Right ventricle myocardium inferior (tissue), 1 donor: ENCODE measurements at regions not wholly inside any gene's neighbourhood (a gene's known extent, or its start where the extent isn't known, plus 50 kb on each side); places are given as distances from the start of the nearest gene placed in this dataset.
"Not testable (repeated sequence)": the region's sequence is repeated elsewhere in the genome, so short reads cannot be mapped to it uniquely, and the experiment has no call there.

Experiments used
- ATAC-seq: fragments of 200-7000 bp; cut with Tn5 transposase; one replicate; pipeline ENCODE4 v1.9.1; 2020; ENCODE audit warnings: mild to moderate bottlenecking, moderate library complexity
- DNase-seq: peaks from one replicate; pipeline ENCODE4 v3.0.0; 2021; ENCODE audit errors: missing footprints
- intact Hi-C: fragments of 100-400 bp; cut with DNase I; formaldehyde crosslinking; loops from one replicate; pipeline ENCODE4 v1.11.0; 2022
- donor health status: DM: no; HTN: yes; CAD: no; lungs with severe emphysema.

DNA sequence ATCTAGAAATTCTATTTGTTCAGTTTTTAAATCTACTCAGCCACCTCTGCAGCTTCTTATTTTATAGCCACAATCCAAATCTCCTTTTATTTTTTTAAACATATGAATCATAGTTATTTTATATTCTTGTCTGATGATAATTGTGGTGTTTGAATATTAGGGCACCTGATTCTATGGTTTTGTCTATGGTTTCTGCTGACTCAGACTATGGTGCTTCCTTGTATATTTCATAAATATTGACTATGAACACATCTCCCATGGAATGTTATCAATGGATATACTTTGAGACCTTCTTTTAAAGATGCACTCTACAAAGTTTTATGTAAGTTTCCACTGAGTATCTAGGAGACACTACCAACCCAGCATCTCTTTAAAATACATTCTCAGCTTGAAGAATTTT is 1027.0 kb upstream of the AUTS2 start:
- DNase-seq (no peak), ATAC-seq (no peak)
- intact Hi-C loops: no loop called here

GRCh38 chr7:68573271-68574005 is 1024.8 kb upstream of the AUTS2 start:
- DNase-seq (no peak), ATAC-seq (no peak)
- intact Hi-C loops: no loop called here

- no peak for ATAC-seq
- intact Hi-C loops: no loop called here
- no peak for DNase-seq
Measured at GRCh38 chr7:68576366-68576765, 1021.9 kb upstream of the AUTS2 start.

- DNase-seq (no peak), ATAC-seq (no peak)
- intact Hi-C loops: no loop called here
Measured at GRCh38 chr7:68581417-68581816, 1016.9 kb upstream of the AUTS2 start.

DNA sequence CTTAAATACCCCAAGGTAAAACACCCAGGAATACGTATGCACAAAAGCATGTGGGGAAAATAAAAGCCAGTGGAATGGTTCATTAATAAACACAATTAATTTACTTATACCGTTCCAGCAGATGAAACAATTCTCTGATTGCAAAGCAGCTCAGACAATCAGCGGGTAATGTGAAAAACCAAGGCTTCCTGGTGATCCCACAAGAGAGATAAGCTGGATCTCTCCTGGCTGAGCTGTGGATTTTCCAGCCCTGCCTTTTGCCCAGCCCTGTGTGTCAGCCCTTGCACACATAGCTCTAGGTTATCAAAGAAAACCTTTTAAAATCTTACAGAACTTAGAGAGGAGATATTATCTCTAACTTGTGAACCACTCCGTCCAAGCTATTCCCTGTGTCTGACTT is 1010.7 kb upstream of the AUTS2 start:
- intact Hi-C loops: no loop called here
- no peak for DNase-seq
- no peak for ATAC-seq

DNA sequence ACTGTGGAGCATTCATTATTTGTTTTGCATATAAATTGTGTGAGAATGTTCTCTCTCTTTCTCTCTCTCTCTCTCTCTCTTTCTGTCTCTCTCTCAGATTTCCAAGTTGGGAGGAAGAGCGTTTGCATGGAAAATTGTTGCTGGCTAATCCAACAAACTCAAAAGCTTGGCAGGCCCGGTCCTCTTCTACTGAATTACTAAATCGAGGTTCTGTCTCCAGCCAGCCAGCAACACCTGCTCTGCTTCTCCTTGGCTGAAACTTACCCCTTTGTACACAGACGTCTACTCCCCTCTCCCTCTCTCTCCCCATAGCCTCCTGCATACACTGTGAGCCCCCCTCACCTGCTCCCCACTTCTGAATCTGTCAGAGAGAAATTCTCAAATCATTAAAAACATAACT is 996.4 kb upstream of the AUTS2 start:
- intact Hi-C loops: no loop called here
- peak; percentile 46 for ATAC-seq
- no peak for DNase-seq

DNA sequence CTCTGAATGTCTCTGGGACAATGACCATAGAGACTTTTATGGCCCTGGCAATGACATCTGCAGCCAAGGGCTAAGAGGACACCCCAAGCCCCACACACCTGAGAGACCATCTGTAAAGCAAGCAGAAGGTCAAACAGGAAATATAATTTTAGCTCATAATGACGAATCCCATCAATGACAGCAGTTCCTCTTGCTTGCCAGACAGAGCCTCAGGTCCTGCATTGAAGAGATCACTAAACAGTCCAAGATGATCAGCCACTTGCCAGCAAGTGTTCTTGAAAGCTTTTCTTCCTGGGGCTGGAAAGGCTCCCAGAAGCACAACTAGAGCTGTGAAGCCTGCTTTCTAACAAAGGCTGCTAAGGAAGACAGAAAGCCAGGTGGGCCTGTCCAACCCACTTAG is 993.7 kb upstream of the AUTS2 start:
- DNase-seq (no peak), ATAC-seq (no peak)

DNA sequence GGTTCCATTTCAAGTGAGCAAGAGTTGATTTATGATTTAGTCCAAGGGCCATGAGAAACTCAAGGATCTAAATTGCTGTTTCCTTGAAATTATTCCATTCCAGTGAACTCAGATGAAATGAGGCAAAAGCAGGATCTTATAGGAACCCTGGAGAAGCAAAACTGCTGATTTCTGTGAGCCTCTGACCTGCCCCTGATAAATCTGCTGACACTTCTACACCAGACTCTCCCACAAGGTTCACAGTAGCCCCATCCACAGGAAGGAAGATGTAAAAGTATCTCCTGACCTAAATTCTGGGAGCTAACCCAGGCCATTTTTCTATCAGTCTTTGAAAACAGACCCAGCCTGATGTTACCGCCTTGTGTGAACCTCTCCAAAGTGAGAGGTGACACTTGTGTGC is 987.6 kb upstream of the AUTS2 start:
- no peak for ATAC-seq
- intact Hi-C loops: no loop called here
- DNase-seq: no peak

More for the DNA sequence above, 993.7 kb upstream of the AUTS2 start:
- intact Hi-C loops: no loop called here

- no peak for ATAC-seq
- DNase-seq: no peak
- intact Hi-C loops: no loop called here
Measured at GRCh38 chr7:68613405-68613804, 984.9 kb upstream of the AUTS2 start.

DNA sequence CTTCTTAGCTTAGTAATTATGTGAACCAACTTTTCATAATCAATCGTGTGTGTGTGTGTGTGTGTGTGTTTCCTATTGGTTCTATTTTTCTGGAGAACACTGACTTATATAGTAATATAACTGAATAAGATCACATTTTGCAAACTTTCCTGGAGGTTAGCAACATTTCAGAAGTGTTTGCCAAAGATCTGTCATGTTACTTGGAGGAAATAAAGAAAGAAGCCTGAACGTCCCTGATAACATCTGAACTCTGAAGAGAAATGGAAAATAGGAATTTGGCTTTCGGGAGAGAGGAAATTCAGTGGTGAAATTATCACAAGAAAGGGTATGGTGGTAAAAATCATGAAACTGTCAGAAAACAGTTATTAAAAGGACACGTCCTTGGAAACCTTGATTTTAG is 984.4 kb upstream of the AUTS2 start:
- DNase-seq (no peak), ATAC-seq (no peak)
- intact Hi-C loops: no loop called here

DNA sequence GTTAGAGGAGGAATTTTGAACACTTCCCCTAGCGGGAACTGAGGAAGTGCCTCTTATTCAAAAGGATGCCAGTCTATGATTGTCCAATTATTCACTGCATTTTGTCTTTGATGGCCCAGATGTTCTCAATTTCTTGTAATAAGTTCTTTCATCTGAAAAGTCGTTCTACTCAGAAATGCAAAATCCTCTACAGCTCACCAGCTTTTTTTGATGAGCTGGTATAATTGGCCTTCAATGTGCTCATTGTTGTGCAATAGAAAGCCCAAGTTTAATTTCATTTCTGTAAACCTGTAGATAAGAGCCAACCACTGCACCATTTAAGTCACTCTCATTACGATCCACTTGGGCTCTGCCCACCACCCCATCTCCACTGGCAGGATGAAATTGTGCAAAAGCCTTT is 978.7 kb upstream of the AUTS2 start:
- DNase-seq: no peak
- ATAC-seq: no peak
- intact Hi-C loops: no loop called here

- DNase-seq (no peak), ATAC-seq (no peak)
- intact Hi-C loops: no loop called here
Measured at GRCh38 chr7:68622500-68622899, 975.8 kb upstream of the AUTS2 start.

DNA sequence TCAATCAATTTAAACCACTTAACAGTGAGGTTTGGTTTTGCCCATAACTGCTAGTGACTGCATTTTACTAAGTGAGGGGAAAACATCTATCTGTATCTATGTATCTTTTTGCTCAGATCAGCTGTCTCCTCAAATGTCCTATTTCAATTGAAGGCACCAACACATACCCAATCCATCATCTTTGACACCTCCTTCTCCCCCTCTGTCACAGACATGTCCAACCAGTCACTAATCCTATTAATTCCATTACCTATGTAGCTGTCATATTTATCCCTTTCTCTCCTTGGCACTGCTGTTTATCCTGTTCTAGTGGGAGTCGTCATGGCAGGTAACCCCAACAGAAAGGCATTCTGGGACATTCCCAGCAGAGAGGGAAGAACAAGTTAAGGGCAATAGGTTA is 975.2 kb upstream of the AUTS2 start:
- no peak for ATAC-seq
- intact Hi-C loops: no loop called here
- no peak for DNase-seq

GRCh38 chr7:68627247-68627864 is 970.9 kb upstream of the AUTS2 start:
- DNase-seq (no peak), ATAC-seq (no peak)
- intact Hi-C loops: no loop called here

GRCh38 chr7:68630914-68631313 is 967.4 kb upstream of the AUTS2 start:
- DNase-seq, ATAC-seq, intact Hi-C loops: not testable (repeated sequence)

- DNase-seq (no peak), ATAC-seq (no peak)
- intact Hi-C loops: no loop called here
Measured at GRCh38 chr7:68640103-68640502, 958.2 kb upstream of the AUTS2 start.

GRCh38 chr7:68642727-68643126 is 955.5 kb upstream of the AUTS2 start:
- intact Hi-C loops: no loop called here
- DNase-seq: no peak
- no peak for ATAC-seq

DNA sequence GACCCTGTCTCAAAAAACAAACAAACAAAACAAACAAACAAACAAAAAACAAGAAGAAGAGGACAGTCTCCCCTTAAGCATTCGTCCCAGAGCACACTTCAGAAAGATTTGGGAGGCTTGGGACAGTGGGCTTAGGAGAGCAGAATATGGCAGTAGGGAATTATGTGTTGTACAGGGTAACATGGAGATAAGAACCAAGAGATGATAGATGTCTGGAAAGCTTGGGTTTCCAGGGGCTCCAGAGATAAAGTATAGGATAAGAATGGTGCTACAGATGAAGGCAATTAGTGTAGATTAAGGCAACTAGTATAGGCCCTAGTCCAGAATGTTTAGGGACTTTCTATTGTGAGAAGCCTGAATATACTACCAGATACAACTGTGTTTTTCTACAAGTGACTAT is 934.9 kb upstream of the AUTS2 start:
- DNase-seq (no peak), ATAC-seq (no peak)
- intact Hi-C loops: no loop called here

DNA sequence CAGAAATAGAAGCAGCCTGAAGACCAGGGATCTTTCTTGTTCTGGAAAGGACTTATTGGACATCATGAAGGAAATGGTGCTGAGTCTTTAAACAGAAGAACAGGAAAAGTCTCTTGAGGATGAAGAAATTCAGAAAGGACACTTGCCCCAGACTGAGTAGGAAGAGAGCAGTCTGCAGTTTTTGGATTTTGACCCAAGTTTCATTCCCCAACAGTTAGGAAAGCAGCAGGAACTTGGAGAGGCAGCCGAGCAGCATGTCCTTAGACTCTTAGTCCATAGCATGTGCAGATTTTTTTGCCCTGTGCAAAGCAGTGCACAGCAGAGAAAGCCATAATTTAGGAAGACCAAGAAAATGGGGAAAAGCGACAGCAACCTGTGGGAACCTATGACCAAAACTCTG is 927.2 kb upstream of the AUTS2 start:
- intact Hi-C loops: no loop called here
- no peak for DNase-seq
- ATAC-seq: no peak

DNA sequence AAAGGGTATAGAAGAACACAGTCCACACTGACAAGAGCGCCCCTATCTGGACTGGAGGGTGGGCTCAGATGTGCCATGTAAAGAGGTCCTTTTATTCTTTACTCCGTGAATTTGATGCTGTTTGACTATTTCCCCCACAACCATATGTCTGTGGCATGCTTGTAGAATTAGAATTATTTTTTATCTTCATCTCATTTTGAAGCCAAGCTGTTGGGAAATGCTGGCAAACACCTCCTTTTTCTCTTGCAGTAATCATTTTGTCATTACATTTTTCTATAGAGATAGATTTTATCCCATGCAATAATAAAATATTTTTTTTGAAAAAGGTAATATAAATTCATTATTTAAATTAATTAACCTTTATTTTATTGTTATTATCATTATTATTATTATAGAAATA is 926.6 kb upstream of the AUTS2 start:
- ATAC-seq (no peak), DNase-seq (no peak)
- intact Hi-C loops: no loop called here

DNA sequence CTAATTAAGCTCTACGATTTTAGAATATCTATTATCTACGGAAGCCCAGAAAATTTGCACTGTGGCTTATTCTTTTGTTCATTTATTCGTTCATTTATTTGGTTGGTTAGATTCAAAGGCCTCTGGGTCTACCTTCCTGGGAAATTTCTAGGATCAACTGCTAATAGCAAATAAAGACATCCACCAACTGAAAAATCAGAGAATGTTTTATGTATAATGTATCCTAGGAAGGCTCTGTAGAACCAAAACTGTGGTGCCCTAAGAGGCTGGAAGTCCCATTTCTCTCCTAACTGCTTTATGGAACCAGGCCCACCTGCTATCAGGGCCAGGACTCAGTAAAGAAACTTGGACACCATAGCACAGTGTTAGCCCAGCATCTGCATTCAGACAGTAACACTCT is 923.4 kb upstream of the AUTS2 start:
- intact Hi-C loops: no loop called here
- DNase-seq (no peak), ATAC-seq (no peak)
